DND-41 (cell line): ENCODE measurements at regions not wholly inside any gene's neighbourhood (a gene's known extent, or its start where the extent isn't known, plus 50 kb on each side); places are given as distances from the start of the nearest gene placed in this dataset.

ENCODE experiments used
- ATAC-seq: fragments of 200-7000 bp; cut with Tn5 transposase; 3 replicates; pipeline ENCODE4 v1.9.1; 2021; ENCODE audit warnings: low read depth; ENCODE audit not compliant: insufficient read depth
- DNase-seq: peaks from one replicate; pipeline ENCODE4 v3.0.0-alpha.2; 2020
- H2AFZ ChIP-seq: 2 replicates; pipeline ENCODE4 v1.6.0; 2012; ENCODE audit warnings: low read depth, low read length
- H3K27ac ChIP-seq: 2 replicates; pipeline ENCODE4 v1.5.1; 2012; ENCODE audit warnings: low read length, inconsistent platforms
- H3K27me3 ChIP-seq: fragments of 200-600 bp; sonication (generic); 2 replicates; pipeline ENCODE4 v1.6.0; 2012; ENCODE audit warnings: low read length, mild to moderate bottlenecking, inconsistent platforms; ENCODE audit not compliant: insufficient read depth, poor library complexity
- H3K36me3 ChIP-seq: 2 replicates; pipeline ENCODE4 v1.5.1; 2012; ENCODE audit warnings: low read length, inconsistent platforms; ENCODE audit not compliant: insufficient read depth
- H3K4me1 ChIP-seq: 2 replicates; pipeline ENCODE4 v1.5.1; 2012; ENCODE audit warnings: mild to moderate bottlenecking, low read length; ENCODE audit not compliant: insufficient read depth
- H3K4me2 ChIP-seq: 2 replicates; pipeline ENCODE4 v1.6.0; 2012; ENCODE audit warnings: mild to moderate bottlenecking, moderate library complexity, low read length, inconsistent platforms; ENCODE audit not compliant: insufficient read depth
- H3K4me3 ChIP-seq, 2 experiments: fragments of 200-600 bp in 1 of 2; shearing (Covaris generic) in 1 of 2; 2 replicates each; pipeline ENCODE4 v1.5.1; 2012 to 2016; ENCODE audit warnings: inconsistent platforms in 2 of 2, low read length in 2 of 2, mild to moderate bottlenecking in 2 of 2, low read depth in 1 of 2, moderate library complexity in 1 of 2
- H3K79me2 ChIP-seq: 2 replicates; pipeline ENCODE4 v1.6.0; 2012; ENCODE audit warnings: low read length, inconsistent platforms; ENCODE audit not compliant: insufficient read depth
- H3K9ac ChIP-seq: 2 replicates; pipeline ENCODE4 v1.6.0; 2012; ENCODE audit warnings: low read depth, mild to moderate bottlenecking, inconsistent platforms, low read length, moderate library complexity
- H3K9me3 ChIP-seq: 2 replicates; pipeline ENCODE4 v1.5.1; 2012; ENCODE audit warnings: low read length, moderate library complexity, mild to moderate bottlenecking, inconsistent platforms; ENCODE audit not compliant: insufficient read depth, severe bottlenecking
- H4K20me1 ChIP-seq: 2 replicates; pipeline ENCODE4 v1.6.0; 2012; ENCODE audit warnings: low read length; ENCODE audit not compliant: insufficient read depth
- CTCF ChIP-seq: IDR thresholded peaks from 2 replicates; pipeline ENCODE4 v1.5.1; 2012; ENCODE audit warnings: borderline replicate concordance, low read length, moderate library complexity, mild to moderate bottlenecking; ENCODE audit not compliant: poor library complexity, severe bottlenecking; ENCODE audit errors: extremely low read depth
- EZH2 ChIP-seq: IDR thresholded peaks from 3 replicates; pipeline ENCODE4 v1.6.1; 2012; ENCODE audit warnings: borderline replicate concordance, low read depth, mild to moderate bottlenecking, moderate library complexity, low read length, inconsistent platforms; ENCODE audit not compliant: severe bottlenecking

- no peaks in the 10 kb centered on the region for H3K27me3 ChIP-seq
- H3K4me1 ChIP-seq = no peaks in the 10 kb centered on the region
- no peak for TF ChIP-seq CTCF
- no peak for TF ChIP-seq EZH2
- no peak overlapping the region for H3K4me2 ChIP-seq
- no peaks in the 10 kb centered on the region for H3K36me3 ChIP-seq
- no peak overlapping the region for H3K9ac ChIP-seq
- DNase-seq = no peak
- no peaks in the 10 kb centered on the region for H3K79me2 ChIP-seq
- no peak for ATAC-seq
- no peaks in the 10 kb centered on the region for H3K9me3 ChIP-seq
- no peaks in the 10 kb centered on the region for H4K20me1 ChIP-seq
- H2AFZ ChIP-seq = no peak overlapping the region
- no peak overlapping the region for H3K27ac ChIP-seq
- no peak overlapping the region for H3K4me3 ChIP-seq
These were observed 338.5 kb downstream of the PTPRU start for GRCh38 chr1:29574871-29575270.

GRCh38 chr1:29569971-29570634, 333.8 kb downstream of the PTPRU start:
- DNase-seq (no peak), ATAC-seq (no peak)
- H3K4me2 ChIP-seq = no peak overlapping the region

GRCh38 chr1:29567257-29567656, 330.9 kb downstream of the PTPRU start:
- DNase-seq = no peak
- no peak overlapping the region for H3K4me3 ChIP-seq
- ATAC-seq = no peak
- H3K79me2 ChIP-seq = no peaks in the 10 kb centered on the region
- no peak overlapping the region for H3K4me2 ChIP-seq
- peaks cover 44% of the 10 kb centered on the region for H3K9me3 ChIP-seq
- no peak for TF ChIP-seq EZH2
- TF ChIP-seq CTCF = no peak
- no peak overlapping the region for H3K9ac ChIP-seq
- no peaks in the 10 kb centered on the region for H3K36me3 ChIP-seq
- no peak overlapping the region for H3K27ac ChIP-seq
- no peak overlapping the region for H2AFZ ChIP-seq
- no peaks in the 10 kb centered on the region for H4K20me1 ChIP-seq
- H3K4me1 ChIP-seq = no peaks in the 10 kb centered on the region
- H3K27me3 ChIP-seq = no peaks in the 10 kb centered on the region

More at GRCh38 chr1:29569971-29570634, 333.8 kb downstream of the PTPRU start:
- H3K4me3 ChIP-seq = no peak overlapping the region
- no peak overlapping the region for H2AFZ ChIP-seq
- H3K4me1 ChIP-seq = no peaks in the 10 kb centered on the region
- no peaks in the 10 kb centered on the region for H3K36me3 ChIP-seq
- no peak overlapping the region for H3K9ac ChIP-seq
- peaks cover 17% of the 10 kb centered on the region for H3K9me3 ChIP-seq
- H4K20me1 ChIP-seq = no peaks in the 10 kb centered on the region
- H3K79me2 ChIP-seq = no peaks in the 10 kb centered on the region
- H3K27ac ChIP-seq = no peak overlapping the region
- TF ChIP-seq CTCF (no peak), EZH2 (no peak)
- H3K27me3 ChIP-seq = no peaks in the 10 kb centered on the region

- DNase-seq (no peak), ATAC-seq (no peak)
- H3K4me1 ChIP-seq = no peaks in the 10 kb centered on the region
- no peak overlapping the region for H3K27ac ChIP-seq
- TF ChIP-seq EZH2 (no peak), CTCF (no peak)
- no peak overlapping the region for H3K4me3 ChIP-seq
- H4K20me1 ChIP-seq = no peaks in the 10 kb centered on the region
- H3K9me3 ChIP-seq = peaks cover 45% of the 10 kb centered on the region
- H2AFZ ChIP-seq = no peak overlapping the region
- H3K4me2 ChIP-seq = no peak overlapping the region
- H3K9ac ChIP-seq = no peak overlapping the region
- no peaks in the 10 kb centered on the region for H3K27me3 ChIP-seq
- H3K36me3 ChIP-seq = no peaks in the 10 kb centered on the region
- H3K79me2 ChIP-seq = no peaks in the 10 kb centered on the region
These were observed 329.2 kb downstream of the PTPRU start for GRCh38 chr1:29565490-29565889.
